ENCODE measurements at regions not wholly inside any gene's neighbourhood (a gene's known extent, or its start where the extent isn't known, plus 50 kb on each side); places are given as distances from the start of the nearest gene placed in this dataset.

DNA sequence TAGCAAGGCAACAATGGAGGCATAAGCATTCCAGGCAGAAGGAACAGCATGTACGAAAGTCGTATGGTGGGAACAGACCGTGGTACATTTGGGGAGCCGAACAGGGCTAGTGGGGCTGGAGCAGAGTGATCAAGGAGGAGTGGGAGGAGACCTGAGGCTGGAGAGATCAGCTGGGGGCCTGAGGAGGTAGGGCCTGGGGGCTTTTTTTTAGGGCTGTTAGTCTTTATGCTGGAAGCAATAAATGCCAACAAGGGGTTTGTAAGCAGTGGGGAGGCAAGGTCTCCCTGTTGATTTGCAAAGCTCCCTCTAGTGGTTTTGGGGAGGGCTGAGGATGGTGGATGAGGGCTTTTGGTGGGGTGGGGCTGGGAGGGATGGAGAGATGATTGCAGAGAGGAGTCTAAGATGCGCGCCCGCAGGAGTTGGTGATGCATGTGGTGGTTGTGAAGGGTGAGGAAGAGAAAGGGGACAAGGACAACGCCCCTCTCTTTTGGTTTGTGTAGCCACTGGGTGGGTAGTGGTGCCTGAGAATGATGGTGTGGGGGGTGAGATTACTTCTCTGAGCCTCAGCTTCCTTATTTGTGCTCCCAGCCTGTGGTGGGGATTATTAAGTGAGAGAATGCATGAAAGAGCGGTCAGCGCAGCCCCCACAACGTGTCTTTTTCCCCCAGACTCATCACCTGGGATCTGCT lies 74.1 kb upstream of the TOX2 start:
- H3K27ac ChIP-seq, result no peak overlapping the region
- TF ChIP-seq FOXP2 (optimal IDR thresholded peaks at IDR 0.05; ENCODE audit: control extremely low read depth, extremely low read length, insufficient read depth), result no peak
- no peak for TF ChIP-seq POLR2AphosphoS5 (IDR thresholded peaks at IDR 0.05; ENCODE audit: borderline replicate concordance, low read depth, low read length)
- no peak for TF ChIP-seq EZH2 (IDR thresholded peaks at IDR 0.05)
- H3K4me3 ChIP-seq, result no peak overlapping the region
- no peak overlapping the region for H3K9ac ChIP-seq (ENCODE audit: insufficient read length)
- H3K36me3 ChIP-seq (ENCODE audit: insufficient read depth, low read length), result no peaks in the 10 kb centered on the region
- no peaks in the 10 kb centered on the region for H3K9me3 ChIP-seq (ENCODE audit: low read depth, low read length)
- DNase-seq (ENCODE audit: low read depth, low spot score), result no peak

DNA sequence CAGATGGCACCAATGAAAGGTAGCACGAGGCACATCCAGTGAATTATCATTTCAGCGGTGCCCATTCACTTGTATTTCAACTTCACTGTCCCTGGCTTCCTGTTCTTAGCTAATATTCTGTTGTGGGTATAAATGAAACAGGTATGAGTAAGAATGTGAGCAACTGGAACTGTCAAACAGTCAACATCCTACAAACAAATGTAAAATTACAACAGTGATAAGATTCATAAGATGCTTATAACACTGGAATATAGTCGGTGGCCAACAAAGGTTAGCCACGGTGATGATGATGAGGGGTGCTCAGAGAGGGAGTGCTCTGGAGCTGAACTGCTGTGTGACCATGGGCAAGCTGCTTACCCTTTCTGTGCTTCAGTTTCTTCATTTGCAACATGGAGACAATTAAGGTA lies 74.9 kb upstream of the TOX2 start:
- Histone ChIP-seq H3K27ac (no peak overlapping the region), H3K4me3 (no peak overlapping the region), H3K9ac (ENCODE audit: insufficient read length) (no peak overlapping the region), H3K36me3 (ENCODE audit: insufficient read depth, low read length) (no peaks in the 10 kb centered on the region), H3K9me3 (ENCODE audit: low read depth, low read length) (no peaks in the 10 kb centered on the region)
- no peak for DNase-seq (ENCODE audit: low read depth, low spot score)
- no peak for TF ChIP-seq EZH2 (IDR thresholded peaks at IDR 0.05)

DNA sequence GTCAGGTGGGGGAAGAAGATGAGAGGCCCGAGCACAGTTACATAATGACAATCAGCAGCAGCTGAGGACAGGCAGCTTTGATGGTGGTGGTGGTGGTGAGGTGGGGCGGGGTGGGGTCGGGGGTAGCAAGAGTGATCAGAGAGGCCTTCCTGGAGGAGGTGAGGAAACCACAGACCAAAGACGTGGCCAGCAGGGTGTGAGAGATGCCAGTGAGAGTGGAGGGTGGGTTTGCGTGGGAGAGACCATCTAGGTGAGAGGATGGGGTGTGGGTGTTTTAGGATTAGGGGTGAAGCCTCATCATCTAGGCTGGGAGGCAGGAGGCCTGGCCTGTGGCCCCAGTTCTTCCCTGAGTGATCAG lies 76.0 kb upstream of the TOX2 start:
- TF ChIP-seq EZH2 (IDR thresholded peaks at IDR 0.05) (no peak), POLR2AphosphoS5 (IDR thresholded peaks at IDR 0.05; ENCODE audit: borderline replicate concordance, low read depth, low read length) (no peak), FOXP2 (optimal IDR thresholded peaks at IDR 0.05; ENCODE audit: control extremely low read depth, extremely low read length, insufficient read depth) (no peak)
- no peak for DNase-seq (ENCODE audit: low read depth, low spot score)
- H3K9ac ChIP-seq (ENCODE audit: insufficient read length), result no peak overlapping the region
- no peaks in the 10 kb centered on the region for H3K9me3 ChIP-seq (ENCODE audit: low read depth, low read length)
- H3K27ac ChIP-seq, result no peak overlapping the region
- H3K4me3 ChIP-seq, result no peak overlapping the region
- H3K36me3 ChIP-seq (ENCODE audit: insufficient read depth, low read length), result no peaks in the 10 kb centered on the region

- no peak overlapping the region for H3K27ac ChIP-seq
- H3K4me3 ChIP-seq, result no peak overlapping the region
- DNase-seq (ENCODE audit: low read depth, low spot score), result no peak
Observed at GRCh38 chr20:43837856-43838702, 76.6 kb upstream of the TOX2 start.

DNA sequence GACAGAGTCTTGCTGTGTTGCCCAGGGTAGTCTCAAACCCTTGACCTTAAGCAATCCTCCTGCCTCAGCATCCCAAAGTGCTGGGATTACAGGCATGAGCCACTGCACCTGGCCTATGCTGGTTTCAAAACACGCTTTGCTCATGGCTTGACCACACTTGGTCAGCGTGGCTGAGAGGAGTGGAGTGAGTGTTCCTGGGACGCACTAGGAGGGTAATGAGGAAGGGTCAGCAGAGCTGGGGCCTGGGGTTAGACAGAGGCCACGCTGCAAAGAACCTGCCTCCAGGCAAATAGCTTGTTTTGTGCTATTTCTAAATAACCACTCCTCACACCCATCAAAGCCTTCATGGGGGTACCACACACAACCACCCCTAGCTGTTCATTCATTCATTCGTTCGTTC lies 77.9 kb upstream of the TOX2 start:
- TF ChIP-seq POLR2AphosphoS5 (IDR thresholded peaks at IDR 0.05; ENCODE audit: borderline replicate concordance, low read depth, low read length), result no peak
- no peak for TF ChIP-seq FOXP2 (optimal IDR thresholded peaks at IDR 0.05; ENCODE audit: control extremely low read depth, extremely low read length, insufficient read depth)
- no peak for TF ChIP-seq EZH2 (IDR thresholded peaks at IDR 0.05)
- H3K9me3 ChIP-seq (ENCODE audit: low read depth, low read length), result no peaks in the 10 kb centered on the region
- DNase-seq (ENCODE audit: low read depth, low spot score), result no peak
- no peak overlapping the region for H3K27ac ChIP-seq
- no peak overlapping the region for H3K4me3 ChIP-seq
- no peak overlapping the region for H3K9ac ChIP-seq (ENCODE audit: insufficient read length)
- no peaks in the 10 kb centered on the region for H3K36me3 ChIP-seq (ENCODE audit: insufficient read depth, low read length)

More at GRCh38 chr20:43837856-43838702, 76.6 kb upstream of the TOX2 start:
- no peak for TF ChIP-seq POLR2AphosphoS5 (IDR thresholded peaks at IDR 0.05; ENCODE audit: borderline replicate concordance, low read depth, low read length)
- TF ChIP-seq EZH2 (IDR thresholded peaks at IDR 0.05), result no peak
- TF ChIP-seq FOXP2 (optimal IDR thresholded peaks at IDR 0.05; ENCODE audit: control extremely low read depth, extremely low read length, insufficient read depth), result no peak
- Histone ChIP-seq H3K36me3 (ENCODE audit: insufficient read depth, low read length) (no peaks in the 10 kb centered on the region), H3K9me3 (ENCODE audit: low read depth, low read length) (no peaks in the 10 kb centered on the region), H3K9ac (ENCODE audit: insufficient read length) (no peak overlapping the region)

DNA sequence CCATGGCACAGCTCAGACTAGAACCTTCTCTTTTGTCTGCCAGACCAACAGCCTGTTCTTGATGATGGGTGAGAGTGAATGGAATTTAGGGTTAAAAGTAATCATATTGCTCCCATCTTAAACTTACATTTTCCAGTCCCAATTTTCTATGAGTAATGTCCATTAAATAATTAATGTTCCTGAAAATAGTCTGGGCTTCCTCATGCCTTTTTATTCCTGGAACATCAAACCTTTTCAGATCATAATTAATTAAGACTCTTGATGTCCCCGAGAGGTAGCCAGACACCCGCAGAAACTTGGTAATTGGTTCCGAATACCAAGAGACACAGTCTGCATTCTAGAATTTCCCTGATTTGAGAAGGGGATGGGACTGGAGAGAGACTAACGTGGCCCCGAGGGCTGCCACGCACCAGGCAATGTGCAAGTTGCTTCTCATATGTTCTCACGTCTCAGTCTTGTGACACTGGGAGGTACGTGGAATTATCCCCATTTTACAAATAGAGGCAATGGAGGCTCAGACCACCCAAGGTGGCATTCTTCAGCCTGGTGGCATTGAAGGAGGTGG lies 78.6 kb upstream of the TOX2 start:
- H3K9ac ChIP-seq (ENCODE audit: insufficient read length), result no peak overlapping the region
- no peak overlapping the region for H3K27ac ChIP-seq
- no peak for DNase-seq (ENCODE audit: low read depth, low spot score)
- H3K4me3 ChIP-seq, result no peak overlapping the region
- TF ChIP-seq FOXP2 (optimal IDR thresholded peaks at IDR 0.05; ENCODE audit: control extremely low read depth, extremely low read length, insufficient read depth), result no peak
- no peak for TF ChIP-seq EZH2 (IDR thresholded peaks at IDR 0.05)
- no peak for TF ChIP-seq POLR2AphosphoS5 (IDR thresholded peaks at IDR 0.05; ENCODE audit: borderline replicate concordance, low read depth, low read length)
- H3K9me3 ChIP-seq (ENCODE audit: low read depth, low read length), result no peaks in the 10 kb centered on the region
- no peaks in the 10 kb centered on the region for H3K36me3 ChIP-seq (ENCODE audit: insufficient read depth, low read length)

- Histone ChIP-seq H3K36me3 (ENCODE audit: insufficient read depth, low read length) (no peaks in the 10 kb centered on the region), H3K9me3 (ENCODE audit: low read depth, low read length) (no peaks in the 10 kb centered on the region), H3K27ac (no peak overlapping the region), H3K9ac (ENCODE audit: insufficient read length) (no peak overlapping the region), H3K4me3 (no peak overlapping the region)
- no peak for TF ChIP-seq EZH2 (IDR thresholded peaks at IDR 0.05)
- no peak for TF ChIP-seq FOXP2 (optimal IDR thresholded peaks at IDR 0.05; ENCODE audit: control extremely low read depth, extremely low read length, insufficient read depth)
- no peak for TF ChIP-seq POLR2AphosphoS5 (IDR thresholded peaks at IDR 0.05; ENCODE audit: borderline replicate concordance, low read depth, low read length)
- DNase-seq (ENCODE audit: low read depth, low spot score), result no peak
Observed at GRCh38 chr20:43833511-43834395, 80.9 kb upstream of the TOX2 start.

GRCh38 chr20:43832961-43833360 lies 81.7 kb upstream of the TOX2 start:
- no peak overlapping the region for H3K27ac ChIP-seq
- H3K36me3 ChIP-seq (ENCODE audit: insufficient read depth, low read length), result no peaks in the 10 kb centered on the region
- H3K9ac ChIP-seq (ENCODE audit: insufficient read length), result no peak overlapping the region
- no peak overlapping the region for H3K4me3 ChIP-seq
- TF ChIP-seq FOXP2 (optimal IDR thresholded peaks at IDR 0.05; ENCODE audit: control extremely low read depth, extremely low read length, insufficient read depth) (no peak), EZH2 (IDR thresholded peaks at IDR 0.05) (no peak), POLR2AphosphoS5 (IDR thresholded peaks at IDR 0.05; ENCODE audit: borderline replicate concordance, low read depth, low read length) (no peak)
- no peak for DNase-seq (ENCODE audit: low read depth, low spot score)
- H3K9me3 ChIP-seq (ENCODE audit: low read depth, low read length), result no peaks in the 10 kb centered on the region

Measured in SK-N-MC (cell line).